A673 (cell line): ENCODE measurements at regions not wholly inside any gene's neighbourhood (a gene's known extent, or its start where the extent isn't known, plus 50 kb on each side); places are given as distances from the start of the nearest gene placed in this dataset.

Experiments used
- CTCF ChIP-seq: fragments of 300-800, 200-600 bp; sonication (generic); conservative IDR thresholded peaks from 2 replicates; pipeline ENCODE4 v1.5.1; 2017; ENCODE audit warnings: low read depth, mild to moderate bottlenecking, antibody characterized with exemption, low read length, moderate library complexity, mixed read lengths
- EZH2 ChIP-seq: fragments of 200-600 bp; sonication (generic); IDR thresholded peaks from 2 replicates; pipeline ENCODE4 v1.6.1; 2017; ENCODE audit warnings: borderline replicate concordance, low read depth, mild to moderate bottlenecking, mixed read lengths, antibody characterized with exemption, low read length; ENCODE audit not compliant: poor library complexity, severe bottlenecking

- TF ChIP-seq CTCF (no peak), EZH2 (no peak)
These were observed 289.8 kb upstream of the SPOCK3 start for GRCh38 chr4:167524091-167524490.
